Amygdala (tissue), 56 donors: ENCODE measurements at regions not wholly inside any gene's neighbourhood (a gene's known extent, or its start where the extent isn't known, plus 50 kb on each side); places are given as distances from the start of the nearest gene placed in this dataset.
"Not testable (repeated sequence)": the region's sequence is repeated elsewhere in the genome, so short reads cannot be mapped to it uniquely, and the experiment has no call there.

ENCODE experiments used
- DNase-seq, 56 donors: peaks; one replicate each; lab custom pipeline; 2025; lab: John Stamatoyannopoulos, UW

DNA sequence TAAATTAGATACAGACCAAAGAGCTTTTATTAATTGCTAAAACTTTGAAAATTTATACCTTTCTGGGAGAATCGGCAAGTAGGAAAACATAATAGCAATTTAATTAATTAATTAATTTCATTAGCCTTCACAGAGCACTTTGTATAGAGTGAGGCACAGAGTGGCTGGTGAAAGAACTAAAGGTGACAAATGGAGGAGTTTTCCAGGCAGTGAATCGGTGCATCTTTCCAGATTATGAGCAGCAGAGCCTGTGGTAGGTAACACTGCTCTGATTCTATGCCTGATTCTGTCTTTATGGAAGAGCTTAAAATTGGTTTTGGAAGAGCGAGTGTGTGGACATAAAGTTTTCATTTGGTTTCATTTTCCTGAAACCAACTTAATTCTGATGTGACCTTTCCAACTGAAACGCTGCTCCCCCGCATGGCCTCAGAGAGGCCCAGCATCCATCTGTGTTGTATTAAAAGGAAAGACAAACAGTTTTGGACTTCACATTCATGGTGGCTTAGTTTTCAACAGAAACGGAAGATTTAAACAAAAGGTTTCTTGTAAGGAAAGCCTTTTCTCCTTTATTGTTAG is 188.9 kb upstream of the RPS23 start:
- no peak for DNase-seq

DNA sequence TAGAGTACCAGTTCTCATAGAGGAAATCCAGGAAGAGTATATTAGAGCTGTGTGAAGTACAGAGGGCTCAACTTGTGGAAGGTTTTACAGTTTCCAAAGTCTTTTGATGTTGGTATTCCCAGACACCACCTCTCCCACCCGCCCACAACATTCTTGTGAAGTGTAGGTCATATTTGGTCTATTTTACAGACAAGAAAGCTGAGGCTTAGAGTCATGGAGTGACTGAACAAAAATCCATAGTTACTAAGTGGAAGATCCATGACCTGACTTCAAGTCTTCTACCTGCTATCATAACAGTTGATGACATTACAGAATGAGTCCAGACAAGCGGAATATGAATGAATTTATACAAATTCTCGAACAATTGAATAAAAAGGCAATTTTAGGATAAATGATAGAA is 187.1 kb upstream of the RPS23 start:
- DNase-seq: no peak

DNA sequence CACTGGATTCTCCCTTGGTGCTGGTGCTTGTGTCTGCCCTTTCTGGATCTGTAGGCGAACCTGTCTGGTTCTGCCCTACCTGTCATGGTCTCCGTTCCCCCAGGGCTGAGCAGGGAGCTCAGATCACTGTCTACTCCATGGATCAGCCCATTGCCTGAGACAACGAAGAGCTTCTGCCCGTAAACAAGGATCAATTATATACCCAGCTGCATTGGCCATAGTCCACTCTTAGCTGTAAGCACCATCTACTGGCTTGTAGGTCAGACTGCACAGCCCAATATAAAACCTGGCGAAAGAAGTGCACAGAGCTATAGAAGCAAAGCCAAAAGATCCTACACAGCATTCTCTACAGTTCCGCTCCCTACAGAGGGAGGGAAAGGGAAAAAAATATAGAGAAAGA is 181.5 kb upstream of the RPS23 start:
- no peak for DNase-seq

DNA sequence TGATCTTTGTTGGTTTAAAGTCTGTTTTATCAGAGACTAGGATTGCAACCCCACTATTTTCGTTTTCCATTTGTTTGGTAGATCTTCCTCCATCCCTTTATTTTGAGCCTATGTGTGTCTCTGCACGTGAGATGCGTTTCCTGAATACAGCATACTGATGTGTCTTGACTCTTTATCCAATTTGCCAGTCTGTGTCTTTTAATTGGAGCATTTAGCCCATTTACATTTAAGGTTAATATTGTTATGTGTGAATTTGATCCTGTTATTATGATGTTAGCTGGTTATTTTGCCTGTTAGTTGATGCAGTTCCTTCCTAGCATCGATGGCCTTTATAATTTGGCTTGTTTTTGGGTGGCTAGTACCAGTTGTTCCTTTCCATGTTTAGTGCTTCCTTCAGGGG is 177.2 kb upstream of the RPS23 start:
- not testable (repeated sequence) for DNase-seq

DNA sequence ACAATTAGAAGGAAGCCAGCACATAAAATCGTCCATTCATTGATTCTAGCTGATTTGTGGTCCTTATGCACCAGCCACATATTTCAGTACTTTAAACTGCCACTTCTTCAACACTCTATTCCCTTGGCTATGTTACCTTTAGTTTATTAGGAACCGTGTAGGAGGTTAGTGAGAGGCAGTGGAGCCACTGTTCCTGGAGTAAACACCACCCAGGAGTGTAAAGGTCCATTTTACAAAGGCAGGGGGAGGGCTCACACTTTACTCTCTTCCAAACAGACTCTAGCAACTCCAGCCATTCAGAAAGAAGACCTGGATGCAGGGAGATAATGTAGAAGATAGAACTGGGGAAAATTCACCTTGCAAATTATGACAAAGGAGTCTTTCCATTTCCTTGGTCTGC is 170.2 kb upstream of the RPS23 start:
- DNase-seq: no peak

DNA sequence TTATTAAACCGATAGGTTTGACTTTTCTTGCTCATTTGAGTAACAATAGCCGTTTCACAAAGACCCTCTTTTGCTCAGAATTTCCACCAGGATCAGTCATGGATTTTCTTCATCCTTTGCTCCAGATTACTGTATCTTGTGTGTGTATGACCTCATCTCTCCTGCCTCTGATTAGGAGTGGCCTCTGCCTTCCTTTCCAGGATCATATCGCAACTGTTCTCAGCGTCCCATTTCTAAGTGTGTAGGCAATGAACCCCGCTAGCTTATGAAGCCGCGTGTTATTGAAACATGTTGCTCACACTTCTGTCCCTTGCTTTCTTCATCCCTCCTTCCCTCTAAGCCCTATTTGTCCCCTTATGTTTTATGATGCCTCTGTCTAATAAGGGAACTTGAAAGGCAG is 169.8 kb upstream of the RPS23 start:
- no peak for DNase-seq

DNA sequence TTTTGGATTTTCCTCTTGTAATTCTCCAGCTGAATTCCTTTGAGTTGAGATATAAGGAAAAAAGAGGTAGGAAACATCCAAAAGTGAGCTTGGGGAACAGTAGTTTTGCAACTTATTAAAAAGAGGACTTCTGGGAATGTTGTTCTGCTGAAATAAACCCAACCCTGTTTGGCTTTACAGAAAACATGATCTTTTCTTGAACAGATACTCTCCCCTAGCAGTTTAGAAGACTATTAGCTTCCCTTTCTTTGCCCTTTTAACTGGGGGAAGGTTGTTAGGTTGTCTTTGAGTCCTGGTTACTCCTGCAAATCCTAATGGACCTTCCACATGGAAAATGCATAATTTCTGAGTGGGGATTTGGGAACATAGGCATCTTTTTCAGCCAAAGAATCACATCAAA is 168.7 kb upstream of the RPS23 start:
- no peak for DNase-seq

DNA sequence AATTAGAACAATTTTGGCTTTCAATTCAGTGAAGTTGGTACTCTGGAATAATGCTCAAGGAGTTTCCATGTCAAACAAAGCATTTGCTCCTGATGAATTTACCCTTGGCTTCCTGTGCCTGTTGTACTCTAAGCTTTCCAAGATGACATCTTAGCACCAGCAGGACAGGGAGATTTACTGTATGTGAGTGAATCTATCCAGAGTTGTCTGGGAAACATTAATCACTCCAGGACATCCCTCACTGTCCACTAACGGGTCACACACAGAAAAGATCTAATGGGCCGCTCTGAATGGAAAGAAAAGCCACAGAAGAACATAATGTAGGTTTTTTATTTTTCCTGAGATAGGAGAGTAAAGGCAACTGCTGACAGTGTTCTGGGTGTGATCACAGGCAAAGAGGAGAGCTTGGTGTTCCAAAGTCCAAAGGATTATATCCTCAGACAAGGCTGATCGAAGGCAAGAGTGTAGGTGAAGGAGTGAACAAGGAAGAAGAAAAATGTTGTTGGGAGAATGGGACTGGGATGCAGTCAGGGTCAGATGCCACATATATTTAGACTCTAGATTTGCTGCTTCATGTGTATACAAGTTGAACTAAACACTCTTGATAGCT is 167.7 kb upstream of the RPS23 start:
- DNase-seq: no peak

DNA sequence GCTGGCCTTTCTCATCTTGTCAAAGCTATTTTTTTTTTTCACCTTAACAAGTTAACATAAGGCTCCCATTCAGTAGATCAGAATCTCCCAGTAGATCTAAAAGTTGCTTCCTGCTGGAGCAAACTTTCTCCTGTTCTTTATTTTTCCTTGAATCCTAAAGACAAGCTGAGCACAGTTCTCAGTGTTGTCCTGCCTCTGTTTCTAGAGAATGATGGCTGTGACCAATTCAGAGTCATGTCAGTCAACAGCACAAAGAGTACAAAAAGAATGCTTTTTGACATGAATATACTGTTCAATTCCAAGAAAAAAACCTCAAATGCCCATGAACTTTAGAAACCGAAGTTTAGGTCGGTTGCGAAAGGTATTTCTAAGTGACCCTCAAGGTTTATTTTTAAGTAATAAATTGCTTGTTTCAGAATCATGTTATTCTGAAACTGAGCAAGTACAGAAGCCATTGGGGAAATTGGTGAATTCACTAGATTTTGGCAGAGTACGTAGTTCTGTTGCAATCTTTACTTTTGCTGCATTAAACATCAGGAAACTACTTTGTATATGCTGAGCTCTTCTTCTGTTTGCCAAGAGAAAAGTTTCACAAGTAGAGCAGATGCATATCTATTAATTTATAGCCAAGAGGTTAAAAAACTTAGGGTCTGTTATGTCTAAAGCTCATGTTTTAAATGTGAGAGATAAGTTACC is 161.7 kb upstream of the RPS23 start:
- DNase-seq: no peak

DNA sequence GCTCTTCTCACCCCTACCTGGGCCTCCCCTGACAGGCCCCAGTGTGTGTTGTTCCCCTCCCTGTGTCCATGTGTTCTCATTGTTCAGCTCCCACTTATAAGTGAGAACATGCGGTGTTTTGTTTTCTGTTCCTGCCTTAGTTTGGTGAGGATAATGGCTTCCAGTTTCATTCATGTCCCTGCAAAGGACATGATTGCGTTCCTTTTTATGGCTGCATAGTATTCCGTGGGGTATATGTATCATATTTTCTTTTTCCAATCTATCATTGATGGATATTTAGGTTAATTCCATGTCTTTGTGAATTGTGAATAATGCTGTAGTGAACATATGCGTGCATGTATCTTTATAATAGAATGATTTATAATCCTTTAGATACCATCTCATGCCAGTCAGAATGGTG is 159.4 kb upstream of the RPS23 start:
- DNase-seq: not testable (repeated sequence)

DNA sequence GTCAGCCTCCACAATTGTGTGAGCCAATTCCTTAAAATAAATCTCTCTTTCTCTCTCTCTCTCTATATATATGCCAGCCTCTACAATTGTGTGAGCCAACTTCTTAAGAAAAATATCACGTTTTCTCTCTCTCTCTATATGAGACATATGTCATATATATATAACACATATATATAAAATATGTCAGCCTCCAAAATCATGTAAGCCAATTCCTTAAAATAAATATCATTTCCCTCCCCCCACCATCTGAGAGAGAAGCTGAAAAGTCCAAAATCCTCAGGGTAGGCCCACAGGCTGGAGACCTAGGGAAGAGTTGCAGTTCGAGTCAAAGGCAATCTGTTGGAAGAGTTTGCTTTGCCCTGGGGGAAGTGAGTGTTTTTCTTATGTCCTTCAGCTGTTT is 158.1 kb upstream of the RPS23 start:
- DNase-seq: no peak

DNA sequence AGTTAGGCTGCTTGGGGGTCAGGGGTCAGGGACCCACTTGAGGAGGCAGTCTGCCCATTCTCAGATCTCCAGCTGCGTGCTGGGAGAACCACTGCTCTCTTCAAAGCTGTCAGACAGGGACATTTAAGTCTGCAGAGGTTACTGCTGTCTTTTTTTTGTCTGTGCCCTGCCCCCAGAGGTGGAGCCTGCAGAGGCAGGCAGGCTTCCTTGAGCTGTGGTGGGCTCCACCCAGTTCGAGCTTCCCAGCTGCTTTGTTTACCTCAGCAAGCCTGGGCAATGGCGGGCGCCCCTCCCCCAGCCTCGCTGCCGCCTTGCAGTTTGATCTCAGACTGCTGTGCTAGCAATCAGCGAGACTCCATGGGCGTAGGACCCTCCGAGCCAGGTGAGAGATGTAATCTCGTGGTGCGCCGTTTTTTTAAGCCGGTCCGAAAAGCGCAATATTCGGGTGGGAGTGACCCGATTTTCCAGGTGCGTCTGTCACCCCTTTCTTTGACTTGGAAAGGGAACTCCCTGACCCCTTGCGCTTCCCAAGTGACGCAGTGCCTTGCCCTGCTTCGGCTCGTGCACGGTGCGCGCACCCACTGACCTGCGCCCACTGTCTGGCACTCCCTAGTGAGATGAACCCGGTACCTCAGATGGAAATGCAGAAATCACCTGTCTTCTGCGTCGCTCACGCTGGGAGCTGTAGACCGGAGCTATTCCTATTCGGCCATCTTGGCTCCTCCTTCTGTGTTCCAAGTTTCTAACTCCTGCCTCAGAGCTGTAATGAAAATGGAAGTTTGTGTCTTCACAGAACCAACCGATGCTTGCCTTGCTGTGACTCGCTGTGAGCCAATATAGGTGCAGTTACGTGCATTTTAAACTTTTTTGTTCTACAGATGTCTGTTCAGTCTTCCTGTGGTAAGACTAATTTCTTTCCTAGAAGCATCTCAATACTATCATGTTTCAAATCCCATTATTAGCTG is 156.8 kb upstream of the RPS23 start:
- not testable (repeated sequence) for DNase-seq

DNA sequence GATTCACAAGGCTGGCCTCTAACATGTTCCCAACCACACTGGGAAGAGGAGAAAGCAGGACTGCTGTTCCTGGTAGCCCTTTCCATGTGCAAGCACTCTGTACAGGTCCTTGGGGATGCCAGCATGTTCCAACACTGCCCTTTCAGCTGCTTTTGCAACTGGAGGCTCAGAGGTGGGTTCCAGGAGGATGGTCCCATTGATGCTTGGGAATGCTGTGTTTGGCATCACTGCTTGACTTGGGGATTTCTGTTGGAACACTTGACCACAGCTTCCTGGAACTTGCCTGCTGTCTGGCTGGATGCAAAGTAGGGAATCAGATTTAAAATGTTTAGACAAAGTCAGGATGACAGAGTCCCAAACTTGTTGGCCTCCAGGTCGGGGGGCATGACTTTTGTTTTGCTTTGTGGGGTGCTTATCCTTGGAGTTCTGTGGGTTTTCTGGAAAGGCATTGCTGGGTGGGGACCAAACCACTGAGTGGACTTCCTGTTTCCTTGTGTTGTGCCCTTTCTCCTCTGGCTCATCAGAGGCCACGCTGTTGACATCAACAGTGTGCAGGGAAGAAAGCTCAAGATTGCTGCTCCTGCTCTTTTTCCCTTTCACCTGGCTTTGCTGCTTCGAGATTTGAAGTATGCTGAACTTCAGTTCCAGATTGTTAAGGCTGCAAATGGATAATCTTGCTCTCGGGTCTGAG is 148.5 kb upstream of the RPS23 start:
- no peak for DNase-seq

DNA sequence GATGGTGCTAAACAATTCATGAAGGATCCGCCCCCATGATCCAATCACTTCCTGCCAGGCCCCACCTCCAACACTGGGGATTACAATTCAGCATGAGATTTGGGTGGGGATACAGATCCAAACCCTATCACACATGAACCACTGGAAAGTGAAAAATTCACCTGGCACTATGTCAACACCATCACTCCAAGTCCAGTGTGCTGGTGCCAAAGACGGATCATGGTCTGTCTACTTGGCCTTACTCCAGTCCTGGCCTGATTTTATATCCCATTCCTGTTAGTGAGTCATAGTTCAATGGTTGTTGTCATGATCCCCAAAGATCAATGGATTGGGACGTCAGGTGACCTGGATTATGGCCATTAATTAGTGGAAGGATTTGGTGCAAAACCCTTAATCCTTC is 147.4 kb upstream of the RPS23 start:
- no peak for DNase-seq

DNA sequence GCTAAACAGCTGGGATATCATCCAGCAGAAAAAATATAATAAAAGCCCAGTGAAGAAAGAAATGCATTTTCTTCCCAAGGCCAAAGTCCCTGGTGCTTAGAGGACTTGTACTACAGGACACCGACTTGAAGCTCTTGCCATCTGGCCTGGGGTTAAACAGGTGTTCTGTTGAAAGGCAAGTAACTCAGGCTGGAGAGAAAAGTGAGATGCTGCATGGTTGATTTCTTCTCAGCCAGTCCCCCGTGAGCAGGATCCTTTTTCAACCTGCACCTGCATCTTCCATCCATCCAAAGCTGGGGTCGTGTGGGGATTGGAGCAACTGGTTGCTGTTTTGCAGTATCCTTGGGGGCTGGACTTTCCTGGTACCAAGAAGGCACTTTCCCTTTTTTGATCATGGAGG is 146.1 kb upstream of the RPS23 start:
- DNase-seq: no peak

DNA sequence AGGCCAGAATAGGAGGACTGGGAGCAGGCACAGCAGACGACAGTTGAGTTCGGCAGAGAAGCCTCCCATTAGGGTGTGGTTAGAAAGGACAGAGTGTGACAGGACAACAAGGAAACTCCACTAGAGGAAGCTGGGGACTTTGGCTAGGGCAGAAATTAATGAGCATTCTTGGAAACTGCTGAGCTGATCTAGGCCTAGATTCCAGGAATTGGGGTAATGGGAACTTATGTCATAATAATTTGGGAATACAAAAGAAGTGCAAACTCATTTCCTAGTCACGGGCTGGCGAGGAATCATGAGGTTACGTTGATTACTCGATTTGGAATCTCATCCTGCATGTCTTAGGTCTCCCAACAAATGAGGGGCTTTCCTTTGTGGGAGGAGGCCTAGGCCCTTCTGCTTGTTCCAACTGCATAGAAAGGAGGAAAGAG is 144.6 kb upstream of the RPS23 start:
- no peak for DNase-seq

DNA sequence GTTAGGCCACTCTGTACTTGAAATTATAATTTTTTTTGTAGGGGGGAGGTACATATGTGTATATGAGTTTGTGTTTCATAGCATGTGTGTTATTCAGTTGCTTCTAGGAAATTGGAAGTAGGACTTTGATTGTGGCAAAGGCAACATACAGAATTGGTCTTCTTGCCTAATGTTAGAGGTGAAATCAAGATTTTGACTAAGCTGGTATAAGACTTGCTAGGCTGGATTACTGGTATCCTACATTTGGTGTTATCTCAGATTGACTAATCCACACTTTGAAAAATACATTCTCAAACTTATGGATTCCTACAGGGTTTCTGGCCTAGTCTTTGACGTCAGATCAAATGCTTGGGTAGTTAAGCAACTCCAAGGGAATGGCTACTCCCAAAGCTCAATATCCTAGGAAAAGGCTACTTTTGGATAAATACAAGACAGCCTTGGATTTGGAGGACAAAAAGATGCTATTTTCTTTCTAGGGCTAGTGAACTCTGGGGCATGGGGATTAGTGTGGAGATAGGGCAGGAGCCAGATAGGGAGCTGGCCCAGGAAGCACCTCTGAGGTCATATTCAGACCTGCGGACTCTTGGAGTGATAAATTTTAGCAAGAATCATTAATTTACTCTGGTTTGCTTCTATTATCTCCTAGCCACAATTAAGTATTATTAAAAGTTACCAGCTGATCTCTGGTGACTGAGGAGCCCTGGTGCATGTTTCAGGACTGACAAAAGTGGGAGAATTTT is 144.0 kb upstream of the RPS23 start:
- no peak for DNase-seq

DNA sequence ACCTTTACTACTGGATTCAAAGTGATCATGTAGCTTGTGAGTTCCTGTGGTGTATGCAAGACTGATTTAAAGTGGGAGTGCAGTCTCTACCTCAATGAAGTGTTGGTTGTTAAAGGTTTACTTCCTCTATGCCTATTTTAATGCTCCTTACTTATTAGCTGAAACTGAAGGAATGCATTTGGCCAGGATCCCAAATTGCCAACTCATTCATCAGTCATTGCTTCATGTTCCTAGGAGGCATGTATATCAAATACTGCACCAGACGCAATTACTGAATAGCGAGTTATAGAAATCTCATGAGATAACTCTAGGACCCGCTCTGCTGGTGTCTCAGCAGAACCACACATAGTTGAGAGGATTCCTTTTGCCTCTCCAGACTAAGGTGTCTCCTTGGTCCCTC is 143.0 kb upstream of the RPS23 start:
- DNase-seq: no peak

DNA sequence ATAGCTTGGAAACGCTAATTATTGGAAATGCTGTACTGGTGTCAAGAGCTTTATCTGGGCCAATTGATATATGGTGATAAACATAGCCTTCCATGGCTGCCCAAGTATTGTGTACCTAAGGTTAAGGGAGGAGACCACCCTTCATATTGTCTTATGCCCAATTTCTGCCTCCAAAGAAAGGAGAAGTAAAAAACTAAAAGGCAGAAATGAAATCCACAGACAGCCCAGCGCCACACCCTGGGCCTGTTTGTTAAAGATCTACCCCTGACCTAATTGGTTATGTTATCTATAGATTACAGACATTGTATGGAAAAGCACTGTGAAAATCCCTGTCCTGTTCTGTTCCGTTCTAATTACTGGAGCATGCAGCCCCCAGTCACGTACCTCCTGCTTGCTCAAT is 142.4 kb upstream of the RPS23 start:
- DNase-seq: not testable (repeated sequence)
